ENCODE measurements at regions not wholly inside any gene's neighbourhood (a gene's known extent, or its start where the extent isn't known, plus 50 kb on each side); places are given as distances from the start of the nearest gene placed in this dataset.

DNA sequence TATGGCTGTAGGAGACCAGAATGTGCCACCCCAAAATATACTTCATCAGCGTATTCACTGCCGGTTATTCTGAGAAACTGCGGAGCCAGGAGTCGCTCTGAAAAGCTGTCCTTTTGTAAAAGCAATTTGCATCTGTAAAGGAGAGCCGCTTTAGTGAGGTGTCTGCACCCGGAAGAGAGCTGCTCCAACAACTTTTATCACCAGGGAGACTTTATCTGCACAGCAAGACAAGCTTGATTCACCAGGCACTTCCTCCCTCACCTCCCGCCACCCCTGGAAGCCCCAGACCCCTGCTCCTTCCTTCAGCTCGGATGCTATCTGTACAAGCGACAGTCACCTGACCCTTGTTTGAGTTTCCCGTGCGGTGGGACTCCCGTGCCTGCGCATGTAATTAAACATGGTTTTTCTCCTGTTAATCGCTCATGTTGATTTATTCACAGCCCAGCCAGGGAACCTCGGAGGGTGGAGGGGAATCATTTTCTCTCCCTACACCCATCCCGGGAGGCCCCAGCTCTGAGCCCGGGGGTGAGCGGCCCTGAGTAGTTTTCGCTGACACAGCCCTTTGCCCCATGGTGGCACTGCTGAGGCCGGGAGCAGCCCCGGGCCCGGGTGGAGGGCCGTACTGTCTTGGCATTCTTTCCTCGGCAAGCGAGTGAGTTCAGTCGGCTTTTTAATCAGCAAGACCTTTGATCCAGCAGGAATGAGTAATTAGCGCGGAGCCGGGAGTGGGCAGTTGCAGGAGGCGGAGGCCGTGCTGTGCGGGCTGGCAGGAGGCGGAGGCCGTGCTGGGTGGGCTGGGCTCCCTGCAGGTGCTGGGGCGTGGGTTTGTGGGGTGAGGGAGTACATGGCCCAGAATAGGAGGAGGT is 222.7 kb upstream of the CIBAR2 start:
- no peaks in the 10 kb centered on the region for H3K9me3 ChIP-seq (ENCODE audit: insufficient read depth, low read depth)

DNA sequence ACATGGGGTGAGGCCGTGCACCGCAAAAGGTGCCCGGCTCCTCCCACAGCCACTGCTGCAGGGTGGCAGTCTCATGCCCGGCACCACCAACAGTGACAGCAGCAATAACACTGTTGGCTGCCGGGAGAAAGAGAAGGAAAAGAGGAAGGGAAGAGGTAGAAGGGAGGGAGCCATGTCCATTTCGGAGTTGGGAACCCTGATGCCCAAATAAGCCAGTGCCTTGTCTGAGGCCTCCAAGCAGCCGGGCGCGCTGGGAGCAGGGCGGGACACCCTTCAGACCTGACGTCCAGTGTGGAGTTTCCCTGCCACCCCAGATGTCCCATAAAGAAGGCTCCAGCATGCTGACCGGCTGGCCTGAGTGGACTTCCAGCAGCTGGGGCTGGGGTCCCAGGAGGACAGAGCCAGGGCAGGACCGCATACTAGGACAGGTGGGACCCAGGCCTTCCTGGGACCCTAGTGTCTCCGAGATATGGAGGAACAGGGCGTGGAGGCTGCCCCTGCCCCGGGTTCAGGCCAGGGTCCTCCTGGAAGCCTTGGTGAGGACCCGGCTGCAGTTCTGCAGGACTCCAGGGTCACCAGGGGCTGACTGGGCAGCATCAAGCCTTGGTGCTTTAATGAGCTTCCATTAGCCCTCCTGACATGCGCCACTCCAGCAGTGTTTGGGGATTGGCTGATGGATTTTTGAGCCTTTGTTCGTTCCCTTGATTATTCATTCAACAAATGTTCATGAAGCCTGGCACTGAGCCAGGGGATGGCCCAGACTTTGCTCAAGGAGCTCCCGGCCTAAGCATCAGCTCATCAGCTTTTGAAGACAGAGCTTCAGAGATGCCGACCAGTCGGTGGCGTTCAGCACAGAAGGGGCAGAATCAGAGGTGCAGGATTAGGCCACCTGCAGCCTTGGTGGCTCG is 223.6 kb upstream of the CIBAR2 start:
- no peak for DNase-seq
- H3K27me3 ChIP-seq (ENCODE audit: insufficient read depth, low read depth) = no peaks in the 10 kb centered on the region
- peak overlapping the region; percentile 47; the same call in 1 of the 2 replicates for H3K4me3 ChIP-seq
- H3K4me1 ChIP-seq (replicated peaks; ENCODE audit: insufficient read depth) = peaks cover 22% of the 10 kb centered on the region
- peak overlapping the region; percentile 85 for H3K4me2 ChIP-seq
- H2AFZ ChIP-seq = no peak overlapping the region
- intact Hi-C loops (cut with micrococcal nuclease; ENCODE audit: unreplicated experiment) = loop anchor here (1.0 kb wide), 1 partner anchor 15 kb away; no protein-coding TSS in a partner anchor
- H3K9me3 ChIP-seq (ENCODE audit: insufficient read depth, low read depth) = no peaks in the 10 kb centered on the region
- no peaks in the 10 kb centered on the region for H4K20me1 ChIP-seq (ENCODE audit: insufficient read depth)
- TSS peak; percentile 57 for BruUV-seq (replicated peaks)
- H3F3A ChIP-seq (ENCODE audit: insufficient read depth, low read depth) = peaks cover 21% of the 10 kb centered on the region
- ChIA-PET POLR2A (ENCODE audit: unreplicated experiment) (interaction anchor here (0.7 kb wide), 1 partner anchor 45 kb away, joined by 4 read pairs; no protein-coding TSS in a partner anchor), CTCF (no interaction called here)
- H3K79me2 ChIP-seq (ENCODE audit: low read depth) = no peaks in the 10 kb centered on the region
- TF ChIP-seq EZH2 (IDR thresholded peaks at IDR 0.05; ENCODE audit: low read depth) = no peak
- no peak for TF ChIP-seq CTCF (conservative IDR thresholded peaks at IDR 0.05)
- no peak overlapping the region for H3K27ac ChIP-seq
- H3K36me3 ChIP-seq (ENCODE audit: low read depth) = no peaks in the 10 kb centered on the region
- H3K9me2 ChIP-seq (ENCODE audit: insufficient read depth) = no peaks in the 10 kb centered on the region

More for the DNA sequence above, 222.7 kb upstream of the CIBAR2 start:
- peak overlapping the region; percentile 76; the same call in 1 of the 2 replicates for H2AFZ ChIP-seq
- H3K4me3 ChIP-seq = peak overlapping the region; percentile 47; the same call in 1 of the 2 replicates
- H3F3A ChIP-seq (ENCODE audit: insufficient read depth, low read depth) = peaks cover 30% of the 10 kb centered on the region
- peak overlapping the region; percentile 35 for H3K27ac ChIP-seq
- peak overlapping the region; percentile 85 for H3K4me2 ChIP-seq
- ChIA-PET CTCF (interaction anchor here (0.5 to 1.5 kb wide), 6 partner anchors 11 to 484 kb away, joined by 3 to 7 read pairs (median 5); no protein-coding TSS in a partner anchor), POLR2A (ENCODE audit: unreplicated experiment) (interaction anchor here (0.7 kb wide), 1 partner anchor 26 kb away, joined by 3 read pairs; no protein-coding TSS in a partner anchor)
- TSS peak; percentile 41 for BruUV-seq (replicated peaks)
- peaks cover 28% of the 10 kb centered on the region for H3K4me1 ChIP-seq (replicated peaks; ENCODE audit: insufficient read depth)
- H3K27me3 ChIP-seq (ENCODE audit: insufficient read depth, low read depth) = no peaks in the 10 kb centered on the region
- H3K79me2 ChIP-seq (ENCODE audit: low read depth) = no peaks in the 10 kb centered on the region
- no peaks in the 10 kb centered on the region for H4K20me1 ChIP-seq (ENCODE audit: insufficient read depth)
- H3K9me2 ChIP-seq (ENCODE audit: insufficient read depth) = no peaks in the 10 kb centered on the region
- no peaks in the 10 kb centered on the region for H3K36me3 ChIP-seq (ENCODE audit: low read depth)
- intact Hi-C loops (cut with micrococcal nuclease; ENCODE audit: unreplicated experiment) = loop anchor here (1.0 kb wide), 1 partner anchor 16 kb away; no protein-coding TSS in a partner anchor
- peak; percentile 70 to 77 for DNase-seq
- no peak for TF ChIP-seq EZH2 (IDR thresholded peaks at IDR 0.05; ENCODE audit: low read depth)
- TF ChIP-seq CTCF (conservative IDR thresholded peaks at IDR 0.05) = no peak; the same call in 1 of the 2 replicates

All from PC-9 (cell line).